Nucleus accumbens (tissue), 56 donors: ENCODE measurements at regions not wholly inside any gene's neighbourhood (a gene's known extent, or its start where the extent isn't known, plus 50 kb on each side); places are given as distances from the start of the nearest gene placed in this dataset.

Source experiments
- DNase-seq, 56 donors: peaks; one replicate each; lab custom pipeline; 2025; lab: John Stamatoyannopoulos, UW

DNA sequence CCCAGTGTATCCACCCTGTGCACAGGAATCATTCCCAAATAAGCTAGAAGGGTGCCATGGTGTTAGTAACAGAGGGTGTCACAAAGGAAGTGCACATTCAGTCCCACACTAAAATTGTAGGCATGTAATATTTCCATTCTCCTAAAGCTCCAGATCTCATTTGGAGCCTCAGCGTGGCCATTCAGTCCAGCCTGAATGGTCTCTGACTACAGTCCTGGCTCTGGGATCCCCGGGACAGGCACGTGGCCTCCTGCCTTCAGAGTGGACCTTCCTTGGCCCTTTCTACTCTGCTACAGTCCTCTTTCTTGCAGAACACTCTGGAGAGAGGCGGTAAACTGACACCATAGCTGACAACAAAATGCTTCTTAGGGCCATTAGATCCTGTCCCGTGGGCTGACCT lies 243.9 kb downstream of the IRX2 start:
- no peak for DNase-seq

DNA sequence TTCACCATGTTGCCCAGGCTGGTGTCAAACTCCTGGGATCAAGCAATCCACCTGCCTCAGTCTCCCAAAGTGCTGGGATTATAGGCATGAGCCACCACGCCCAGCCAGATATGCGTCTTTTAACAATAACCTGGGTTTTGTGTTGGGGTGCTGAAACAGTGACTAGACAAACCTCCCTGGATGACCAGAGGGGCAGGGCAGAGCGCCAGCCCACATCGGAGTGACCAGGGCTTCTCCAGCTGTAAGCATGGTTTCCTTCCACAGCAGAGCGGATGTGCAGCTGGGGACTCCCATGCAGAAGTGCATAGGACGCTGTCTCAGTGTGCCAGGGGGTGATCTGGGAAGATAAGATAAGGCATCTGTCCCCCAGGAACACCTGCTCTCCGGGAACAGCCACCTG lies 244.9 kb downstream of the IRX2 start:
- DNase-seq, result no peak

DNA sequence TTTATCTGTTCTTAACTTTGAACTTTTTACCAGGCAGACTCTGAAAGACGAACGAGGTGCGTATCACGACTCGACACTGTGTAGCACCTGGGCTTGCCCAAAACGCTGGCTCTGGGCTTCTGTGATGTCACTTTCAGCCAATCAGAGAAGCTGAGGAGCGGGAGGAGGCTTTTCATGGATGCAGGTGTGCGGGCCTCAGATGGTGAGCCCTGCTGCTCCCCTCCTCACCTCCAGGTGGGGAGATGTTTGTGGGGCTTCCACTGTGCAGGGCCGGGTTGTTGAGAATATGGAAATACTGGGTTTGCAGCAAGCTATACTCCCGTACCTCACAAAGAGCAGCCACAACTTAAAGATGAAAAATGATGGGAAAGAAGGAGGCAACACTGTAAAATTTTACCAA lies 246.3 kb downstream of the IRX2 start:
- no peak for DNase-seq

DNA sequence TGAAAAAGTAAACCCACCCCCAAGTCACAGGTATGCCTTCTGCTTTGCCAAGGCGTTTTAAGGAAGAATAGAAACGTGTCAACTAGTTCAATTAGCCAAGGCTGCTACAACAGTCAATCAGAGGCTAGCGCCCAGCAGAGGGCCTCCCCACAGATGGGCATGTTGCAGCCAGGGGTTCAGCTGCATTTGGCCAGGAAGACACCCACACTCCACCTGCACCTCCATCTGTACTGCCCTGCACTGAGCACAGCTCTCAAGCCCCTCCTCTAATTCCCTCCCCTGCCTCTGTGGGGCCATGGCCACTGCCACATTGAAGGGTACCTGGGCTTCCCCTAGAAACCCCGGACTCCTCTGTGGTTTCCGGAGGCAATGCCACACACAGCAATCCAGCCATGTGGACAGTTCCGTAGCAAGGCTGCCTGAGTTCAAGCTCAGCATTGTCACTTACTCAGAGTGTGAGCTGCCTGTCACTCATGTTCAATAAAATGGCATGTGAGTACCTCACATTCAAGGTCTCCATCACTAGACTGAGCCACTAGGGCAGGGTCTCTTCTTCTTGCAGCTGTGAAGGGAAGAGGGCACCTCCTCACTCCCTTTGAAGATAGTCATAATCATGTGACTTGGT lies 248.4 kb downstream of the IRX2 start:
- no peak for DNase-seq

DNA sequence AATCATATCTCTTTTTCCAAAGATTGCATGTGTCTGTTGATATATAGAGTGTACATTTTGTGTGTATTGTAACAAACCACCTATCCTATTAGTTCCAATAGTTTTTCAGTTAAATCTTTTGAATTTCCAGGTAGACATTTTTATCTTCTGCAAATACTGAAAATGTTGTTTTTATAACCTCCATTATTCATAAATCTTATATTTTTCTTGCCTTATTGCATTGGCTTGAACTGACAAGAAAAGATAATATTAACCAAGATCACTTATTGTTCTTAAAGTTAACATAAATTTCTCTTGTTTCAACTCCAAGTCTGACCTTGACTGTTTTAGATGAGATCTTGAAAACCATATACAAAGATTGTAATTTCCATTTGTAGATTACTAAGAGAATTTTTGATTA lies 251.6 kb downstream of the IRX2 start:
- DNase-seq, result no peak

DNA sequence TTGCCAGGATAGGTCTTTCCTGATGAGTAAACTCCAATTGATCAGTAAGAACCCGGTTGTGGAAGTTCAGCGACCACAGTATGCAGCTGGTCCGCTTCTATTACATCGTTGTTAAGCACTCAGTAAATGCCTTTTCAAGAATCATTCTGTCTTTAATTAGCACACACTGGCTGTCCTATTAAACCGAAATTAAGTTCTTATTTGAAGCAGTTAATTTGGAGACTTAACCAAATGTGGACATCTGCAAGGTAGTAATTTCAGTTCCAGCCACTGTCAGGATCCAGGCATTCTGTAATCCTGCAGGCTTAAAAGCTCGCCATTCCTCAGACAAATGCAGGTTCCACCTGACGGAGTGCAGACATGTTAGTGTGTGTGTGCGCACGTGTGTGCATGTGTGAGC lies 254.6 kb downstream of the IRX2 start:
- no peak for DNase-seq

DNA sequence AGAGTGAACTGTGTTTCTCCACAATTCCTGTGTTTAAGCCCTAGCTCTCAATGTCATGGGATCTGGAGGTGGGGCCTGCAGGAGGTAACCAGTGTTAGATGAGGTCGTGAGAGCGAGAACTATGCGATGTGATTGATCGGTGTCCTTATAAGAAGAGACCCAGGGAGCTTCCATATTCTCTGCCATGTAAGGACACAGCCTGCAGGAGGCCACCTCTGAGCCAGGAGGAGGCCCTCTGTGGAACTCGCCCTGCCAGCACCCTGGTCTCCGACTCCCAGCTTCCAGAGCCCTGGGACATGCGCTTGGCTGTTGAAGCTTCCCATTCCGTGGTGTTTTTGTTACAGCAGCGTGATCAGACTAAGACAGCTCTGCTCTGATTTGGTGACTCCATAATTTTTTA lies 255.4 kb downstream of the IRX2 start:
- no peak for DNase-seq

DNA sequence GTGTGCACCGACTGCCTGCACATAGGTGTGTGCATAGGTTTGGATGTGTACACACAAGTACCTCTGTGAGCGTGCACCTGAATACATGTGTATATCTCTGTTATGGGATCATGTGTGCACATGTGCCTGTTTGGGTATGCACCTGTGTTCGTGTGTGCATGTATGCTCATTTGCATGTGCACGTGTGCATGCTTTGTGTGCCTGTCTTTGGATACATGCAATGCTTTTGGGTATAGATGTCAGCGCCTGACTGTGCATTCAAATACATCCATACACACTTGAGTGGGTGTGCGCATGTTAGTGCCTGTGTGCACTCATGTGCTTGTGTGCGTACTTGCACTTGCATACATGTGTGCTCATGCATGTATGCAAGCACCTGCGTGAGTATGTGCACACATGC lies 258.1 kb downstream of the IRX2 start:
- no peak for DNase-seq

DNA sequence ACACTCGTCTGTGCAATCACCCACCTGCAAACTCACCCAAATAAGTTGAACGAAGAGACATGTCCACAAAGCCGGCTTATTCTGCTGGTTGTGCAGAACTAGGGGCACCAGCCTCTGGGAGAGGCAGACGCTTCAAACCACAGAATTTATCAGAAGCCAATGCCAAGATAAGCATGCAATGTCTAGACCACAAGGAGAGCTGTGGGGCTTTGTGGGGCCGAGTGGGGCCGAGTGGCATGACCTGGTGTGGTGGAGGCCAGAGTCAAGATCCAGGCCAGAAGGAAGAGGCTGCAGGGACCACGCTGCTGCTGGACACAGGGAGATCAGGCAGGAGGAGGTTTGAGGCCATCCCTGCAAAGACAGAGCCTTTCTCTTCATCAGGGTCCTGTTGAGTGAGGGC lies 259.0 kb downstream of the IRX2 start:
- DNase-seq, result no peak

DNA sequence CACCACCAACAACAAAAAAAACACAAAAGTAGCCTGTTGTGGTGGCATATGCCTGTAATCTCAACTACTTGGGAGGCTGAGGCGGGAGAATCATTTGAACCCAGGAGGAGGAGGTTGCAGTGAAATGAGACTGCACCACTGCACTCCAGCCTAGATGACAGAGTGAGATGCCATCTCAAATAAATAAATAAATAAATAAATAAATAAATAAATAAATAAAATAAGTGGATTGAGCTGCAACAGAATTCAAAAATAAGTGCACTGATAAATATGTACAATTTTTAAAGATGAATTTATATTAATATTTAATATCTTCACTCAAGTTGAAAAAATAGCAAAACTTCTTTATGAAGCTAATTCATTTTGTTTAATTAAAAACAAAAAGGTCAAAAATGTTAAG lies 259.6 kb downstream of the IRX2 start:
- no peak for DNase-seq

DNA sequence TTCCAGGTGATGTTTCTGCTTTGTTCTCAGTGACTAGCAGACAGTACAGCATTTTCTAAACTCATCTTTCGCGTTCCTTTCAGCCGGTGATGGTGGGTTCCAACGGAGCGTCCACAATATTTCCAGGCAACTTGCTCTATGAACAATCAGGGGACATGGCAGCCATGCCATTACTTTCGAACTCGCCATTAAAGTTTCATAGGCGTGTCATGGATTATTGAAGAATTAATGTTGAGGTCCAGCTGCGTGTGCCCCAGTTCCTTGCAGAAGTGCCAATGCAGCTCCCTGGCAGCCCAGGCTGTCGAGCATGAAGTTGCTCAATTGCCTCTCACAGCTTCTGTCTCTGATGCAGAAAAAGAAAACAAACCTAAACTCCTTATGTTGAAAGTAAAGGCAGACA lies 262.2 kb downstream of the IRX2 start:
- DNase-seq, result no peak

DNA sequence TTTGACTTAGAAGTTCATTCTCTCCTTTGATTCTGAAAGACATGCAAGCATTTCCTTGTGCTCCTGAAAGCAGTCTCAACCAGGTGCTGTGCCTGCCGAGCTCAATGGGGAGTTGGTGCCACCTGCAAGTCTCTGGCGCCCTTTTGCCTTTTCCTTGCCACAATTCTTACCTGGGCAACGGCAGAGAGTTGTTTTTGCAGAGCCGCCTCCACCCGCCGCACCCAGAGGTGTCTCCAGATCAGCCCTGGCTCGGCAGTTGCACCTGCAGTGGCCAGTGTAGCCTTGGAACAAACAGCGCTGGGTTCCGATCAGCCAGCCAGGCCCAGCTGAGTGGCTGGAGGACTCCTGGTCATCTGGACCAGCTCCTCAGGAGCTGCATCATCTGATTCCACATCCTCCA lies 262.9 kb downstream of the IRX2 start:
- no peak for DNase-seq

DNA sequence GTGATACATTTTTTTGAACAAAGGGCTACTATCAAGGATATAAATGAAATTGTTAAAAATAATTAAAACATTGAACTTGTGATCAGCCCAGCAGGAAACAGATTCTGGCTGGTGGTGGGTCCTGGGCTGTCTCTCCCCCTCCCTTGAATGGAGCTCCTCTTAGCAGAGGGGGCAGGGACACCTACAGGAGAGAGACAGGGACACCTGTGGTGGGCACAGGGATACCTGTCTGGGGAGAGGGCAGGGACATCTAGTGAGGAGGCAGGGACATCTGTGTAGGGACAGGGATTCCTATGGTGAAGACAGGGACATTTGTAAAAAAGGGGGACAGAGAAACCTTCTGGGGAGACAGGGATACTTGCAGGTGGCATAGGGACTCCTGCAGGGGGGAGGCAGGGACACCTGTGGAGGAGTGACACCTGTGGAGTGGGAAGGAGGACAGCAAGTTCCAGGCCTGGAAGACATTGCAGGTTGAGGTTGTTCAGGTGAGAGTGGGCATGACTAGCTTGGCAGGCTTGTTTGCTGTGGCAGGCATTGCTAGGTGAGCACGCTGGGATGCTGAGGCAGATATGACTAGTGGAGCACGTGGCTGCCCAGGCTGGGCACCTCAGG lies 264.2 kb downstream of the IRX2 start:
- no peak for DNase-seq

DNA sequence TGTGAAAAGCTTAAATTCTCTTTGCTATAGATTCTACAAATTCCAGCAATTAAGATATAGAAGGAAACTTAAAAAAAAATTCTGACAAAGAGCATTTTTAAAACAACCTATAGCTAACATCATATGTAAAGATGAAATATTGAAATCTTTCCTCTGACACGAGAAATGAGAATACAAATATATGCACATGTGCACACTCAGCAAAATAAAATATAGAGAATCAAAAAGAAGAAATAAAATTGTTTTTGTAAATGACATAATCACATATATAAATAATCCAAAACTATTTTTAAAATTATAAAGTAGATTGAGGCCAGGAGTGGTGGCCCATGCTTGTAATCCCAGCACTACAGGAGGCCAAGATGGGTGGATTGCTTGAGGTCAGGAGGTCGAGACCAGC lies 265.1 kb downstream of the IRX2 start:
- DNase-seq, result no peak

DNA sequence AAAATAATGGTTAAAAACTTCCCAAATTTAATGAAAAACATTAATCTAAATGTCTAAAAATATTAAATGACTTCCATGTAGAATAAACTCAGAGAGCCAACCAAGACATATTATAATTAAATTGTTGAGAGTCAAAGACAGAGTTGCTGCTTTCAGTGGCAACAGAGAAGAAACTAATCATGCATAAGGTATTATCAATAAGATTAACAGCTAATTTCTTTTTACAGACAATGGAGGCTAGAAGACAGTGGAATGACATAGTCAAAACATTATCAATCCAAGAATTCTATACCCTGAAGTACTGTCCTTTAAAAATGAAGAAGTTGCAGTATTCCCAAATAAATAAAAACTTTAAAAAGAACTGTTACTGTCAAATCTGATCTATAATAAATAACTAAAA lies 268.7 kb downstream of the IRX2 start:
- no peak for DNase-seq

DNA sequence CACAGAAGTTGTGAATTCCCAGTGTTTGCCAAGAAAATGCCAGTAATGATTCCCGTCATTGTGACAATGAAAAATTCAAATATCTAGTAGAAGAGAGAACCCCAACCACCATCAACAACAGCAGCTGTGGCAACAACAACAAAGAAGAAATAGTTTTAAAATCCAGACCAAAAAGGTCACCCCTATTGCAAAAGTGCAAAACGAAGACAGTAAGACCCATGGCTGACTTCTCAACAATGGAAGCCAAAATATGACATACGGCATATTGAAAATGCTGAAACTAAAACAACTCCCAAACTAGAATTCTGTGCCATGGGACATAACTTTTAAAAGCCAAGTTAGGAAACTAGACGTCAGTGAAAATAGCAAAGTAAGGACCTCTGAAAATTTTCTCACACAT lies 270.6 kb downstream of the IRX2 start:
- DNase-seq, result no peak

DNA sequence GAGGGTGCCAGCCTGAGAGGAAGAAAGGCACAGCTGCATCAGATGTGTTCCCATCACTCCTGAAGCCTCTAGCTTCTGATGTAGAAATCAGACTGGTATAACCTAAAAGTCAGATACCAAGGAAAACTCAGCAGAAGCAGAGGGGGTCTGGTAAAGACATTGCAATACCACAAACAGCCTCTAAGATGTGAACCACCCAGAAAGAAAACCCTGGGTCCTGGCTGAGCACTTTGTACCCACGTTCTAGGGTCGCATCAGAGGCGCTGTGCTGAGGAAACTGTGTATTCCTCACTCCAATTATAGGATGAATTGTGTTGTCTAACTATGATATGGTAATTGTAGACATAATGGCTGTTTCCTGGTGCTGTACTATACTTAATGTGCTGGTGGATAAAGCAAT lies 275.6 kb downstream of the IRX2 start:
- DNase-seq, result no peak

DNA sequence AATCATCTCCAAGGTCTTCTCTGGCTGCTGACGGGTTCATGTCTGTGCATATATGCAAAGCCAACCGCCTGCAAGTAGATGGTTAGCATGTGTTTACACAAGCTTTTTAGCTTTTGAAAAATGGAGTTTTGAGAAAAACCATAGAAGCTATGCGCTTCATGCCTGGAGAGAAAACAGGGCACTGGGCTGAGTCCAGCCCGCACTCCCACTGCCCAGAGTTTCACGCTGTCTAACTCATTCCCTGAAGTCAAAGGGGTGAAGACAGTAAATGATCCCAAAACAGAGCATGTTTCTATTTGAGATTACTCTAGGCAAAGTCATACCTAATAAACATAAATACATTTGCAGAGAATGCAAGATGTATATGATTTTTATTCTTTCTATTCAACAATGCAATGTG lies 278.8 kb downstream of the IRX2 start:
- DNase-seq, result no peak

DNA sequence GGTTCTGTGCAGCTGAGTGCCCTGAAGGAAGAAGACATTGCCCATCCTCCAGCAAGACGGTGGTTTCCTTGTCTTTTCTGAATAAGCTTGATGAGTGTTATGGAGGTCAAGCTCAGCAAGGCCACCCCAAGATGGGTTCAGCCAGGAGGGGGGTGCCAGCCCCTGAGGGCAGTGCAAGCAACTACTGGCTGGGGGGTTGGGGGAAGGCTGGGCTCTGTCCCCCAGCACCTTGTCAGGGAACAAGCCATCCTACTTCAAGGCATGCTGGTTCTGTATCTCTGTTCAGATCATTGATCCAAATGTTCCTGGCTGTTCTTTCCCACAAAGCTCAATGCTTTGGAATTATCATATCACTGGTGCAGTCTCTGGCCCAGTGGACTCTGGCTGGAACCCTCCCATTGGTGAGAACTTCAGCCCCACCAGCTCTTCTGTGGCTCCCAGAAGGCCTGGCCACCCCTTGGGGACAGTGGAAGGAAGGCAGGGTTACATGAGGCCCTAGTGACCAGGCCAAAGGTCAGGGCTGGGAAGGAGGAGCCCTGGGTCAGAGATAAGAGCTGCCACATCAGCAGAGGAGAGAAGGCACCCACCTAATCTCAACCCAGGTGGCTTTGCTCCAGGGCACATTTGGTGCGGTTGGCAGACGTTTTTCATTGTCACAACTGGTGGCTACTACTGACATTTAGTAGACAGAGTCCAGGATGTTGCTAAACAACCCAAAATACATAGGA lies 280.2 kb downstream of the IRX2 start:
- no peak for DNase-seq

DNA sequence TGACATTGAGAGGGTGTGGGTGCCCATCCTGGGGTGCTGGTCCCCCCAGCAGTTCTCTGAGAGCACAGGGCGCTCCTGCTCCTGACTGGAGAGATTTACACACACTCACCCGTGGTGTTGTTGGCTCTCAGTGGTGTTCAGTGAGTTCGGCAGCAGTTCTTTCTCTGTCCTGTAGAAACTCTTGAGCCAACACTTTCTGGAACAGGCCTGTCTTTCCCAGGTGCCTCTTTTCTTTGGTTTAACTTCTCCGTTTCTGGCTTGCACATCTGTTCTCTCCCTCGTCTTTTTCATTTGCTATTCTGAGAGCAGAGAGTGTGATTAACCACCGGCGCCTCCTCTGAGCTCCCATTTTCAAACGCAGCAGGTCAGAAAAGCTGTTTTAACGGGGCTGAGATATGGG lies 284.5 kb downstream of the IRX2 start:
- DNase-seq, result no peak

DNA sequence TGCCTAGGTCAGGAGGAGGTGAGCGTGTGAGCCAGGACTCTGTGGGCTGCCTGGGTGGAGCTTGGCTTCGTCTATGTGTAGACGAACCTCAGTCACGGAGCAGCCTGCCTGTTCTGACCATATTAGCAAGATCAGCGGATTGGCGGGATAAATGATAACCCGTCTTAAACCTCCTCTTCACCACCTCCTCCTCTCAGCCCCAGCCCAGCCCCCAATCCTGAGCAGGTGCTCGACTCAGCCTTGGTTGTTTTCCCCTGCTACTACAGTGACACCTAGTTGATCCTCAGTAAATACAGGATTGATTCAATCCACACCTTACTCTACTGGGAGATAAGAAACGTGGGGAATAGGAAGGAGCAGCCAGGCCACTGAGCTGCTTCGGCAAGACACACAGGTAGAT lies 286.1 kb downstream of the IRX2 start:
- no peak for DNase-seq

DNA sequence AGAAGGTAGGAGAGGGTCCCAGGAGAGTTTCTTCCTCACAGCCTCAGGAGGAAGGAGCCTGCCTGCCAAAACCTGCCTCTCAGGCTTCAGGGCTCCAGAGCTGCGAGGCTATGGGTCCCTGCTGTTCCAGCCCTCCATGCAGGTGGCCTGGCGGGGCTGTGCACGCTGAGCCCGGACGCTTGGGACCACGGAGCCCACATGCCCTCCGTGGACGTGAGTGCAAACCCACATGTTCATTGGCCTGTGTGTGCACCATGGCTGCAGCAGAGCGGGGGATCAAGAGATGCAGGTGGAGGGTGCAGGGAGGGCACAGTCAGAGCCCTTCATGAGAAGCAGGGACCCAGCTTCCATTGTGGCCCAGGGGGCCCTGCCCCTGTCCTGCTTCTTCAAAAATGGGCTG lies 287.3 kb downstream of the IRX2 start:
- no peak for DNase-seq
